Osteocyte (in vitro differentiated cells): ENCODE measurements at regions not wholly inside any gene's neighbourhood (a gene's known extent, or its start where the extent isn't known, plus 50 kb on each side); places are given as distances from the start of the nearest gene placed in this dataset.

Experiments used
- DNase-seq: peaks from one replicate; pipeline ENCODE4 v3.0.0; 2021; ENCODE audit warnings: mixed read lengths; ENCODE audit not compliant: unreplicated experiment; ENCODE audit errors: extremely low spot score
- H3K27ac Mint-ChIP-seq: one replicate; pipeline ENCODE4 v1.8.0; 2021; ENCODE audit warnings: mild to moderate bottlenecking, mixed read lengths; ENCODE audit not compliant: unreplicated experiment
- H3K27me3 Mint-ChIP-seq: one replicate; pipeline ENCODE4 v1.8.0; 2021; ENCODE audit warnings: mixed read lengths; ENCODE audit not compliant: unreplicated experiment
- H3K36me3 Mint-ChIP-seq: one replicate; pipeline ENCODE4 v1.8.0; 2021; ENCODE audit warnings: mixed read lengths; ENCODE audit not compliant: unreplicated experiment
- H3K4me1 Mint-ChIP-seq: one replicate; pipeline ENCODE4 v1.8.0; 2021; ENCODE audit warnings: mixed read lengths; ENCODE audit not compliant: unreplicated experiment
- H3K4me3 Mint-ChIP-seq: one replicate; pipeline ENCODE4 v1.8.0; 2021; ENCODE audit warnings: mild to moderate bottlenecking, moderate library complexity, mixed read lengths; ENCODE audit not compliant: unreplicated experiment
- H3K9me3 Mint-ChIP-seq: one replicate; pipeline ENCODE4 v1.8.0; 2021; ENCODE audit warnings: mixed read lengths; ENCODE audit not compliant: unreplicated experiment
- CTCF ChIP-seq: fragments of 200-600 bp; sonication (generic); IDR thresholded peaks from 2 replicates; pipeline ENCODE4 v1.5.0; 2021; ENCODE audit warnings: antibody characterized with exemption, mild to moderate bottlenecking, moderate library complexity

- DNase-seq = no peak
- no peaks in the 10 kb centered on the region for H3K4me1 Mint-ChIP-seq
- H3K27me3 Mint-ChIP-seq = no peaks in the 10 kb centered on the region
- TF ChIP-seq CTCF = no peak
- no peak overlapping the region for H3K27ac Mint-ChIP-seq
- peaks cover 15% of the 10 kb centered on the region for H3K9me3 Mint-ChIP-seq
- no peaks in the 10 kb centered on the region for H3K36me3 Mint-ChIP-seq
- no peak overlapping the region for H3K4me3 Mint-ChIP-seq
Observed at GRCh38 chr3:675846-676245, 417.0 kb upstream of the CNTN6 start.

GRCh38 chr3:683770-684169 is 409.1 kb upstream of the CNTN6 start:
- Mint-ChIP-seq H3K27ac (no peak overlapping the region), H3K4me3 (no peak overlapping the region), H3K36me3 (no peaks in the 10 kb centered on the region), H3K9me3 (no peaks in the 10 kb centered on the region), H3K4me1 (no peaks in the 10 kb centered on the region), H3K27me3 (no peaks in the 10 kb centered on the region)
- DNase-seq = no peak
- no peak for TF ChIP-seq CTCF

GRCh38 chr3:690770-691169 is 402.1 kb upstream of the CNTN6 start:
- Mint-ChIP-seq H3K4me3 (no peak overlapping the region), H3K36me3 (no peaks in the 10 kb centered on the region), H3K9me3 (peaks cover 19% of the 10 kb centered on the region), H3K27me3 (no peaks in the 10 kb centered on the region), H3K27ac (no peak overlapping the region), H3K4me1 (no peaks in the 10 kb centered on the region)
- DNase-seq = no peak
- no peak for TF ChIP-seq CTCF

- Mint-ChIP-seq H3K27me3 (no peaks in the 10 kb centered on the region), H3K9me3 (peaks cover 25% of the 10 kb centered on the region), H3K36me3 (no peaks in the 10 kb centered on the region), H3K4me3 (no peak overlapping the region), H3K27ac (no peak overlapping the region), H3K4me1 (no peaks in the 10 kb centered on the region)
- no peak for DNase-seq
- TF ChIP-seq CTCF = no peak
Observed at GRCh38 chr3:700514-700913, 392.3 kb upstream of the CNTN6 start.

GRCh38 chr3:707041-707440 is 385.8 kb upstream of the CNTN6 start:
- H3K27me3 Mint-ChIP-seq = no peaks in the 10 kb centered on the region
- H3K4me1 Mint-ChIP-seq = no peaks in the 10 kb centered on the region
- no peak overlapping the region for H3K4me3 Mint-ChIP-seq
- DNase-seq = no peak
- TF ChIP-seq CTCF = no peak
- H3K9me3 Mint-ChIP-seq = no peaks in the 10 kb centered on the region
- H3K36me3 Mint-ChIP-seq = no peaks in the 10 kb centered on the region
- H3K27ac Mint-ChIP-seq = no peak overlapping the region
